Tibial artery (tissue), 4 donors: ENCODE measurements at regions not wholly inside any gene's neighbourhood (a gene's known extent, or its start where the extent isn't known, plus 50 kb on each side); places are given as distances from the start of the nearest gene placed in this dataset.

Source experiments
- DNase-seq, 2 donors: peaks; one replicate each; pipeline ENCODE4 v3.0.0-alpha.2; 2019
- H3K27ac ChIP-seq, 2 donors: fragments of 200-600 bp; sonication (generic) in 1 of 2; 1 replicate in 1 of 2; 2 replicates in 1 of 2; pipeline ENCODE4 v1.5.1; 2018 to 2019; ENCODE audit warnings: mild to moderate bottlenecking in 1 of 2
- H3K27me3 ChIP-seq, 2 donors: fragments of 200-600 bp; sonication (generic) in 1 of 2; one replicate each; pipeline versions ENCODE4 v1.5.1 to v1.6.0; 2016 to 2019
- H3K36me3 ChIP-seq, 3 donors: fragments of 200-600 bp; sonication (generic) in 2 of 3; one replicate each; pipeline ENCODE4 v1.5.1; 2016 to 2019; ENCODE audit warnings: mild to moderate bottlenecking in 2 of 3
- H3K4me1 ChIP-seq, 4 donors: fragments of 200-600 bp; sonication (generic) in 2 of 4; 1 replicate in 3 of 4; 2 replicates in 1 of 4; pipeline ENCODE4 v1.5.1; 2016 to 2019
- H3K4me3 ChIP-seq, 2 donors: fragments of 200-600 bp; sonication (generic) in 1 of 2; 1 replicate in 1 of 2; 2 replicates in 1 of 2; pipeline ENCODE4 v1.5.1; 2018 to 2019; ENCODE audit warnings: mild to moderate bottlenecking in 2 of 2
- H3K9me3 ChIP-seq, 3 donors: fragments of 200-600 bp; sonication (generic) in 1 of 3; one replicate each; pipeline ENCODE4 v1.5.1; 2016 to 2019
- CTCF ChIP-seq, 2 experiments: fragments of 200-600 bp in 1 of 2; fragments of 450-650 bp in 1 of 2; IDR thresholded peaks; one replicate each; pipeline ENCODE4 v1.5.1; 2017 to 2019; ENCODE audit warnings: antibody characterized with exemption in 2 of 2, mild to moderate bottlenecking in 1 of 2, moderate library complexity in 1 of 2
- intact Hi-C: fragments of 100-400 bp; cut with DNase I; formaldehyde crosslinking; loops from one replicate; pipeline ENCODE4 v1.15.0; 2023; ENCODE audit warnings: low total_unique reads

DNA sequence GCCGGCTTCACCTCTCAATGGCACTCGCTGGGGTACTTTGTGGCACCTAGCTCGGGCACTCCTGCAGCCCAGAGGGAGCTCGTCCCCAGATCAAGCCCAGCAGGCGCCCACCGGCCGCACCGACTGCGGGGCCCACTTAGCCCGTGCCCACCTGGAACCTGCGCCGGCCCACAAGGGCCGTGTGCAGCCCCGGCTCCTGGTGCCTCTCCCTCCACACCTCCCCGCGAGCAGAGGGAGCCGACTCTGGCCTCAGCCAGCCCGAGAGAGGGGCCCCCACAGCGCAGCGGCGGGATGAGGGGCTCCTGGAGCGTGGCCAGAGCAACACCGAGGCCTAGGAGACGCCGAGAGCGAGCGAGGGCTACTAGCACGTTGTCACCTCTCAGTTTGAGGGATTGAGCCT, 82.1 kb upstream of the SHISA3 start:
- Histone ChIP-seq H3K27ac (no peak overlapping the region), H3K27me3 (peaks cover 0 to 4% of the 10 kb centered on the region in 2 donors), H3K9me3 (no peaks in the 10 kb centered on the region), H3K4me1 (no peaks in the 10 kb centered on the region), H3K4me3 (no peak overlapping the region), H3K36me3 (no peaks in the 10 kb centered on the region)
- DNase-seq: no peak
- intact Hi-C loops: no loop called here
- TF ChIP-seq CTCF (IDR thresholded peaks at IDR 0.05): no peak

DNA sequence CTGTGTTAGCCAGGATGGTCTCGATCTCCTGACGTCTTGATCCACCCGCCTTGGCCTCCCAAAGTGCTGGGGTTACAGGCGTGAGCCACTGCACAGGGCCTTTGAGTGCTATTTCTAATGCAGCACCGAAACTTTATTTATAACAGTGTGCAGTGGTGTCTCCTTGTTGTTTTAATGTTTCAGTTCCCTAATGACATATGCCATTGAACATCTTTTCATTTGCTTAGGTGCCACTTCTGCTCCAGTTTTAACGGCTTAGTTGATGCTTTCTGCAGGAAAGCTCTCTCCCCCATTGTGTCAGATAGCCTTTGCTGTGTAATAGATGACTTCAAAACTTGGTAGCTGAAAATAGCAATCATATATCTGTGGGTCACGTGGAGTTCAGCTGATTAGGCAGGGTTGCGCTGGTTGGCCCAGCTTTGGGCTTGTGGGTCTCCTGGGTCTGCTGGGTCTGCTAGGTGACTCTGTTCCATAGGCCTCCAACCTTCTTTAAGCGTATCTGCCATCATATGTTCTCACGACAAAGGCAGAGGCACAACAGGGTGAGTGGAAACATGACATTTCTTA, 76.4 kb upstream of the SHISA3 start:
- H3K4me1 ChIP-seq: no peaks in the 10 kb centered on the region
- TF ChIP-seq CTCF (IDR thresholded peaks at IDR 0.05): no peak
- H3K4me3 ChIP-seq: no peak overlapping the region
- DNase-seq: no peak
- H3K36me3 ChIP-seq: no peaks in the 10 kb centered on the region
- H3K9me3 ChIP-seq: no peaks in the 10 kb centered on the region
- no peak overlapping the region for H3K27ac ChIP-seq
- no peaks in the 10 kb centered on the region for H3K27me3 ChIP-seq
- intact Hi-C loops: no loop called here

GRCh38 chr4:42326040-42326439, 71.2 kb upstream of the SHISA3 start:
- intact Hi-C loops: no loop called here
- no peak for DNase-seq
- Histone ChIP-seq H3K27ac (no peak overlapping the region), H3K27me3 (no peaks in the 10 kb centered on the region), H3K9me3 (no peaks in the 10 kb centered on the region), H3K4me1 (no peaks in the 10 kb centered on the region), H3K4me3 (no peak overlapping the region), H3K36me3 (no peaks in the 10 kb centered on the region)
- TF ChIP-seq CTCF (IDR thresholded peaks at IDR 0.05): no peak

- Histone ChIP-seq H3K9me3 (no peaks in the 10 kb centered on the region), H3K36me3 (no peaks in the 10 kb centered on the region), H3K4me1 (no peaks in the 10 kb centered on the region), H3K27me3 (no peaks in the 10 kb centered on the region), H3K27ac (no peak overlapping the region), H3K4me3 (no peak overlapping the region)
- DNase-seq: no peak
- TF ChIP-seq CTCF (IDR thresholded peaks at IDR 0.05): no peak
- intact Hi-C loops: no loop called here
Measured at GRCh38 chr4:42326524-42326923, 70.8 kb upstream of the SHISA3 start.

GRCh38 chr4:42327323-42327722, 70.0 kb upstream of the SHISA3 start:
- H3K27ac ChIP-seq: no peak overlapping the region
- no peak for DNase-seq
- TF ChIP-seq CTCF (IDR thresholded peaks at IDR 0.05): no peak
- intact Hi-C loops: no loop called here
- no peaks in the 10 kb centered on the region for H3K36me3 ChIP-seq
- no peaks in the 10 kb centered on the region for H3K9me3 ChIP-seq
- peaks cover 0 to 5% (median 0%) of the 10 kb centered on the region in 4 donors for H3K4me1 ChIP-seq
- H3K4me3 ChIP-seq: no peak overlapping the region
- H3K27me3 ChIP-seq: no peaks in the 10 kb centered on the region

DNA sequence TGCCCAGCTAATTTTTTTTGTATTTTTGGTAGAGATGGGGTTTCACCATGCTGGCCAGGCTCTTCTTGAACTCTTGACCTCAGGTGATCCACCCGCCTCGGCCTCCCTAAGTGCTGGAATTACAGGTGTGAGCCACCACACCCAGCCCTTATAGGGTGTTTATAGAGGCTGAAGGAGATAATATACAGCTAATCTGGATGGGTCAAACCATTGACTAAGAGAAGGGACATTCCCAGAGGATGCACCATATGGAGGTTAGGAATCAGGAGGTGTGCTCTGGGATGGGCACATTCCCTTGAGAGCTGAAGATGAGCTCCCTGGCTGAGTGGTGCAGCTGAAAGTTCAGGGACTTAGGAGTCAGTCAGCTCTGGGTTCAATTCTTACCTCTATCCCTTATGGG, 68.3 kb upstream of the SHISA3 start:
- no peak for DNase-seq
- TF ChIP-seq CTCF (IDR thresholded peaks at IDR 0.05): no peak
- no peaks in the 10 kb centered on the region for H3K9me3 ChIP-seq
- H3K4me3 ChIP-seq: no peak overlapping the region
- intact Hi-C loops: no loop called here
- H3K4me1 ChIP-seq: peaks cover 0 to 5% (median 0%) of the 10 kb centered on the region in 4 donors
- H3K36me3 ChIP-seq: no peaks in the 10 kb centered on the region
- no peaks in the 10 kb centered on the region for H3K27me3 ChIP-seq
- H3K27ac ChIP-seq: no peak overlapping the region
